ENCODE measurements at regions not wholly inside any gene's neighbourhood (a gene's known extent, or its start where the extent isn't known, plus 50 kb on each side); places are given as distances from the start of the nearest gene placed in this dataset.

GRCh38 chr4:91754716-91755115 lies 549.0 kb upstream of the GRID2 start:
- peaks cover 0 to 1% (median 0%) of the 10 kb centered on the region in 3 donors for H3K27me3 Mint-ChIP-seq (ENCODE audit: low read depth in 3 of 3)
- Histone ChIP-seq H3K4me2 (replicated peaks; ENCODE audit: extremely low read depth, low read length, poor library complexity, severe bottlenecking) (no peak overlapping the region), H4K20me1 (ENCODE audit: insufficient read depth, low read length) (no peaks in the 10 kb centered on the region), H3K36me3 (replicated peaks in 1 of 2; ENCODE audit: control insufficient read depth in 1 of 2, insufficient read depth in 2 of 2, low read length in 2 of 2) (no peaks in the 10 kb centered on the region), H2AFZ (ENCODE audit: insufficient read depth, low read depth, low read length, poor library complexity, severe bottlenecking) (no peak overlapping the region), H3K9ac (ENCODE audit: insufficient read depth, low read length, poor library complexity, severe bottlenecking) (no peak overlapping the region), H3K4me3 (replicated peaks in 1 of 3; ENCODE audit: low read depth in 2 of 3, low read length in 3 of 3) (no peak overlapping the region), H3K4me1 (ENCODE audit: control insufficient read depth in 1 of 2, insufficient read depth in 2 of 2, low read length in 2 of 2) (no peaks in the 10 kb centered on the region), H3K9me3 (replicated peaks in 1 of 2; ENCODE audit: control insufficient read depth in 1 of 2, insufficient read depth in 1 of 2, low read length in 2 of 2) (no peaks in the 10 kb centered on the region), H3K27me3 (ENCODE audit: control insufficient read depth in 2 of 2, insufficient read depth in 2 of 2, low read length in 2 of 2) (no peaks in the 10 kb centered on the region), H3K27ac (ENCODE audit: low read depth in 1 of 2, low read length in 2 of 2) (no peak overlapping the region), H3K79me2 (ENCODE audit: insufficient read depth, low read length) (no peaks in the 10 kb centered on the region)
- H3K4me3 Mint-ChIP-seq: no peak overlapping the region
- intact Hi-C loops (cut with micrococcal nuclease): no loop called here
- peaks cover 0 to 4% (median 2%) of the 10 kb centered on the region in 7 donors for H3K9me3 Mint-ChIP-seq
- no peaks in the 10 kb centered on the region for H3K4me1 Mint-ChIP-seq
- no CpG with 5 or more reads among the region's 2 CpGs for whole genome bisulfite sequencing (ENCODE audit: insufficient coverage)
- no peak overlapping the region for H3K27ac Mint-ChIP-seq
- DNase-seq: no peak
- no peaks in the 10 kb centered on the region for H3K36me3 Mint-ChIP-seq
- no peak for TF ChIP-seq CTCF (IDR thresholded peaks at IDR 0.05)

- no peak overlapping the region for H3K4me3 Mint-ChIP-seq
- no peak for TF ChIP-seq CTCF (IDR thresholded peaks at IDR 0.05)
- Histone ChIP-seq H4K20me1 (ENCODE audit: insufficient read depth, low read length) (no peaks in the 10 kb centered on the region), H3K27me3 (ENCODE audit: control insufficient read depth in 2 of 2, insufficient read depth in 2 of 2, low read length in 2 of 2) (no peaks in the 10 kb centered on the region), H3K36me3 (replicated peaks in 1 of 2; ENCODE audit: control insufficient read depth in 1 of 2, insufficient read depth in 2 of 2, low read length in 2 of 2) (no peaks in the 10 kb centered on the region), H2AFZ (ENCODE audit: insufficient read depth, low read depth, low read length, poor library complexity, severe bottlenecking) (no peak overlapping the region), H3K4me1 (ENCODE audit: control insufficient read depth in 1 of 2, insufficient read depth in 2 of 2, low read length in 2 of 2) (no peaks in the 10 kb centered on the region), H3K27ac (ENCODE audit: low read depth in 1 of 2, low read length in 2 of 2) (no peak overlapping the region), H3K9me3 (replicated peaks in 1 of 2; ENCODE audit: control insufficient read depth in 1 of 2, insufficient read depth in 1 of 2, low read length in 2 of 2) (no peaks in the 10 kb centered on the region), H3K4me2 (replicated peaks; ENCODE audit: extremely low read depth, low read length, poor library complexity, severe bottlenecking) (no peak overlapping the region), H3K79me2 (ENCODE audit: insufficient read depth, low read length) (no peaks in the 10 kb centered on the region), H3K9ac (ENCODE audit: insufficient read depth, low read length, poor library complexity, severe bottlenecking) (no peak overlapping the region), H3K4me3 (replicated peaks in 1 of 3; ENCODE audit: low read depth in 2 of 3, low read length in 3 of 3) (no peak overlapping the region)
- no peaks in the 10 kb centered on the region for H3K36me3 Mint-ChIP-seq
- DNase-seq: no peak
- intact Hi-C loops (cut with micrococcal nuclease): no loop called here
- no peaks in the 10 kb centered on the region for H3K4me1 Mint-ChIP-seq
- H3K9me3 Mint-ChIP-seq: peaks cover 0 to 4% (median 2%) of the 10 kb centered on the region in 7 donors
- peaks cover 0 to 1% (median 0%) of the 10 kb centered on the region in 3 donors for H3K27me3 Mint-ChIP-seq (ENCODE audit: low read depth in 3 of 3)
- H3K27ac Mint-ChIP-seq: no peak overlapping the region
- no CpG with 5 or more reads among the region's 1 CpG for WGBS (ENCODE audit: insufficient coverage)
Measured at GRCh38 chr4:91758487-91758886, 545.3 kb upstream of the GRID2 start.
